Epithelial cell of proximal tubule (primary cell): ENCODE measurements at regions not wholly inside any gene's neighbourhood (a gene's known extent, or its start where the extent isn't known, plus 50 kb on each side); places are given as distances from the start of the nearest gene placed in this dataset.
"Not testable (repeated sequence)": the region's sequence is repeated elsewhere in the genome, so short reads cannot be mapped to it uniquely, and the experiment has no call there.

Source experiments
- DNase-seq: peaks from one replicate; pipeline ENCODE4 v3.0.0-alpha.2; 2011; ENCODE audit warnings: low read depth
- H3K4me3 ChIP-seq: 2 replicates; pipeline ENCODE4 v1.5.1; 2011; ENCODE audit warnings: low read depth, mild to moderate bottlenecking, low read length
- CTCF ChIP-seq: conservative IDR thresholded peaks from 2 replicates; pipeline ENCODE4 v1.5.1; 2012; ENCODE audit warnings: low read depth, mild to moderate bottlenecking, low read length

- DNase-seq, result no peak
- no peak for TF ChIP-seq CTCF
Measured at GRCh38 chr7:83836028-83836427, 187.1 kb upstream of the SEMA3E start.

GRCh38 chr7:83835424-83835823, 186.5 kb upstream of the SEMA3E start:
- no peak for DNase-seq
- TF ChIP-seq CTCF, result no peak
- no peak overlapping the region for H3K4me3 ChIP-seq

More at GRCh38 chr7:83836028-83836427, 187.1 kb upstream of the SEMA3E start:
- no peak overlapping the region for H3K4me3 ChIP-seq

- H3K4me3 ChIP-seq, DNase-seq: not testable (repeated sequence)
Measured at GRCh38 chr7:83833721-83834120, 184.8 kb upstream of the SEMA3E start.

GRCh38 chr7:83832009-83832408, 183.1 kb upstream of the SEMA3E start:
- no peak for TF ChIP-seq CTCF
- no peak overlapping the region for H3K4me3 ChIP-seq
- no peak for DNase-seq

- no peak for TF ChIP-seq CTCF
- H3K4me3 ChIP-seq, result no peak overlapping the region
- no peak for DNase-seq
Measured at GRCh38 chr7:83827036-83827435, 178.1 kb upstream of the SEMA3E start.

- DNase-seq, result no peak
- TF ChIP-seq CTCF, result no peak
- H3K4me3 ChIP-seq, result no peak overlapping the region
Measured at GRCh38 chr7:83824214-83824613, 175.3 kb upstream of the SEMA3E start.

GRCh38 chr7:83821866-83822265, 172.9 kb upstream of the SEMA3E start:
- H3K4me3 ChIP-seq, result no peak overlapping the region
- no peak for TF ChIP-seq CTCF
- DNase-seq, result no peak

GRCh38 chr7:83820641-83821040, 171.7 kb upstream of the SEMA3E start:
- DNase-seq, result no peak
- no peak for TF ChIP-seq CTCF
- no peak overlapping the region for H3K4me3 ChIP-seq
